ENCODE measurements at regions not wholly inside any gene's neighbourhood (a gene's known extent, or its start where the extent isn't known, plus 50 kb on each side); places are given as distances from the start of the nearest gene placed in this dataset.

DNA sequence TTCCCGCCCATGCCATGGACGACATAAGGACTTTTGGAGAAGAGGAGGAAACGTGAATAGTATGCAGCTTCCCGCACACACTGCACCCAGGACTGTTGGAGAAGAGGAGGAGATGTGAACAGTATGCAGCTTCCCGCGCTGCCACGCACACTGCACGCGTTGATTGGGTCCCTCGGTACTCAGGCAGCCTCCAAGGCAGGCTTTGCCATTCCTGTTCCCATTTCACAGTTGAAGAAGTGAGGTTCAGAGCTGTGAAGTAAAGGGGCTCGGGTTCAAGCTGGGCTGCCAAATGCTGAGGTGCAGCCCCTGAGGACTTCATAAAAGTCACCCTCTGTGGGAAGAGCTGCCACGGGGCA, 147.9 kb upstream of the FAM20C start:
- TF ChIP-seq POLR2A (IDR thresholded peaks at IDR 0.05), result no peak
- TF ChIP-seq, protein P1, sequence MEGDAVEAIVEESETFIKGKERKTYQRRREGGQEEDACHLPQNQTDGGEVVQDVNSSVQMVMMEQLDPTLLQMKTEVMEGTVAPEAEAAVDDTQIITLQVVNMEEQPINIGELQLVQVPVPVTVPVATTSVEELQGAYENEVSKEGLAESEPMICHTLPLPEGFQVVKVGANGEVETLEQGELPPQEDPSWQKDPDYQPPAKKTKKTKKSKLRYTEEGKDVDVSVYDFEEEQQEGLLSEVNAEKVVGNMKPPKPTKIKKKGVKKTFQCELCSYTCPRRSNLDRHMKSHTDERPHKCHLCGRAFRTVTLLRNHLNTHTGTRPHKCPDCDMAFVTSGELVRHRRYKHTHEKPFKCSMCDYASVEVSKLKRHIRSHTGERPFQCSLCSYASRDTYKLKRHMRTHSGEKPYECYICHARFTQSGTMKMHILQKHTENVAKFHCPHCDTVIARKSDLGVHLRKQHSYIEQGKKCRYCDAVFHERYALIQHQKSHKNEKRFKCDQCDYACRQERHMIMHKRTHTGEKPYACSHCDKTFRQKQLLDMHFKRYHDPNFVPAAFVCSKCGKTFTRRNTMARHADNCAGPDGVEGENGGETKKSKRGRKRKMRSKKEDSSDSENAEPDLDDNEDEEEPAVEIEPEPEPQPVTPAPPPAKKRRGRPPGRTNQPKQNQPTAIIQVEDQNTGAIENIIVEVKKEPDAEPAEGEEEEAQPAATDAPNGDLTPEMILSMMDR (IDR thresholded peaks at IDR 0.05 in 4 of 5, conservative IDR thresholded peaks at IDR 0.05 in 1 of 5), result no peak

All from gastrocnemius medialis (tissue), 4 donors.